ENCODE measurements at regions not wholly inside any gene's neighbourhood (a gene's known extent, or its start where the extent isn't known, plus 50 kb on each side); places are given as distances from the start of the nearest gene placed in this dataset.

GRCh38 chr14:99058542-99058941 is 213.5 kb downstream of the BCL11B start:
- TF ChIP-seq CTCF (IDR thresholded peaks at IDR 0.05) (no peak), POLR2AphosphoS5 (IDR thresholded peaks at IDR 0.05) (no peak), POLR2A (IDR thresholded peaks at IDR 0.05; ENCODE audit: low read depth) (no peak), EP300 (IDR thresholded peaks at IDR 0.05) (no peak)
